ENCODE measurements at regions not wholly inside any gene's neighbourhood (a gene's known extent, or its start where the extent isn't known, plus 50 kb on each side); places are given as distances from the start of the nearest gene placed in this dataset.
"Not testable (repeated sequence)": the region's sequence is repeated elsewhere in the genome, so short reads cannot be mapped to it uniquely, and the experiment has no call there.

DNA sequence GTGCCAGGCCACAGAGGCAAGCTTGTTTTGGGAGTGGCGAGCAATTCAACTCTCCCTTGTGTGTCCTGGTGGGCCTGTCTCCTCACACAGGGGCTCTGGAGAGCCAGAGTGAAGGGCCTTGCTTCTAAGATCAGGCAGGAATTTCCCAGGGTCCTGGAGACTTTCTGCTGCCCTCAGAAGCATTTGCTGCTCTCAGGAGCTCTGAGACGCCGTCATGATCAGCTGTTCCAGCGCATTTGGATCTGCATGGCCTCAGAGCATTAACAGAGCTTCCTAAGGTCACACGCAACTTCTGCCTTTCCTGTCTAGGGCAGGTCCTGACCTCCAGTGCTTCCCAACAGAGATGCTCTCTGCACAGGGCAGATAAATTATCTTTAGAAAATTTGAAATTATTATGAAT is 52.2 kb upstream of the C10orf90 start:
- DNase-seq (ENCODE audit: low spot score), result no peak

DNA sequence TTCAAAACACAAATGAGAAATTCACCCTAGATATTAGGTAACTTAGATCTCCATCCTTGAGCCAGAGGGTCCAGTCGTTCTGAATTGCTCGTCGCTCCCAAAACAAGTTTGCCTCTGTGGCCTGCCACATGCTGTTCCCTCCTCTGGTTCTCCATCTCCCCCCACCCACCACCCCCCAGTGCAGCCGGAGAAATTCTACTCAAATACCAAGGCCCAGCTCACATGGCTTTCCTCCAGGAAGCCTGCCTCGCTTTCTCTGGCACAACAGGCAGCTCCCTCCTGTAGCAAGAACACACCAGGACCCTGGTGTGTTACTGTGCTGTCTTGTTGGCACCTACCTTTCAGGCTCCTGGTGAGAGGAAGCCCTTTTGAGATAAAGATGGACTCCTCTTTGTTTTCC is 52.7 kb upstream of the C10orf90 start:
- no peak for DNase-seq (ENCODE audit: low spot score)

DNA sequence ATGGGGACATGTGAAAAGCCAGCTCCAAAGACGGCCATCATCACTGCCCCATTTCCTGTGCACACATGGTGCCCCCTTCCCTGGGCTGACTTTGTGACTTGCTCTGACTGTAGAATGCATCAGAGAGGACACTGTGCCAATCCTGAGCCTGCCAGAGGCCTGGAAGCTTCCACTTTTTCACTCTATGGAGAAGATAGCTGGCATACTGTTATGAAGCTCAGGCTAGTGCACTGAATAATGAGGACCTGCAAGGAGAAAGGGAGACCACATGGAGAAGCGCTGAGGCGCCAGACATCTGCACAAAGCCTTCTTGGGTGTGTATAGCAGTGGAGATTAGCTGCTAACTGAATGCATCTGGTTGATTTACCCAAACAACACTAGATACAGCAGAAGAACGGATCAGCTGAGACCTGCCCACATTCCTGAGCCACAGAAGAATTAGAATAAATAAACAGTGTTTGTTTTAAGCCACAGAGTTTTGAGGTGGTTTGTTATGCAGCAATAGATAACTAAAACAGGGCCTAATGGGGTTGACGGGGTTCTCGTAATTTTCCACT is 58.9 kb upstream of the C10orf90 start:
- no peak for DNase-seq (ENCODE audit: low spot score)

DNA sequence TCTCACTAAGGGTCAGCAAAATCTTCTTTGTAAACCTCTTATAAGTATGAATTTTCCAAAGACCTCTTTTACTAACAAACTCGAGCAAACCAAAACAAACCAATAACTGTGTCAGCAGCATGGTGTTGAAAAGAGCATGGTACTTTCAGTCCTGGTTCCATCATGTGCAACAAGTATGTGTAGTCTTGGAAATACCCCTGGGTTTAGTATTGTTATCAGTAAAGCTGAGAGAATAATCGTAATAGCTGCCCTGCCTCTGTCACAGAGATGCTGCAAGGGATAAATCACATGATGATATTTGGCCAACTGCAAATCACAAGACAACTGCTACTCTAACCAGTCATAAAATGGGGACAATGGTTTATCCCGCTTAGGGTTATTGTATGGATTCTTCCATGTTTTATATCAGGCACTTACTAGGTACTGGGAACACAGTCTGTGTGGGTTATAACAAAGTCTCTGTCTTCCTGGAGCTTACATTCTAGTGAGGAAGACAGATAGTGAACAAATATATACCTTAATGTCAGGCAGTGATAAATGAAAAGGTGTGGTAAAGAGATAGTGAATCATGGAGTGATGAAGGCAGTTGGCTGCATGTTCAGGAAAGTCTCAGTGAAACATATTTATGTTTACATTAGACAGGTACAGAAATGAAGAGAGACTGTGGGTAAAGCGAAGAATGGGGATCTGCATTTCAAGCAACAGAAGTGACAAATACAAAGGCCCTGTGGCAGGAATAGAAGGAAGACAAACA is 60.5 kb upstream of the C10orf90 start:
- DNase-seq (ENCODE audit: low spot score), result no peak

DNA sequence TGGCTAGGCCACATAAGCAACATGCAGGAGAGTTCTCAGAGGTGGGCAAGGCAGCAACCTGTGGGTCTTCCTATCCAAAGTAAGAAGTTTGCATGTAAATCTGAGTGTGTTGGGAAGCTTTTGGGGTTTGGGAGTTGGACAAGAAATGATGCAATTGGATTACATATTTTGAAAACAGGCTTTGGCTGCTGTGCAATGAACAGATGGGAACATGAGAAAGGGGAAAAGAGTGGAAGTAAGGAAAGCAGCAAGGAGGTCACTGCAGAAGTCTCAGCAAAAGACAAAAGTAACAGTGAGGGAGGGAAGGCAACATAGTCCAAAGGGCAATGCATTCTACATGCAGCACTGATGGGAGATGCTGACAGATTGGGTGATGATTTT is 61.1 kb upstream of the C10orf90 start:
- no peak for DNase-seq (ENCODE audit: low spot score)

DNA sequence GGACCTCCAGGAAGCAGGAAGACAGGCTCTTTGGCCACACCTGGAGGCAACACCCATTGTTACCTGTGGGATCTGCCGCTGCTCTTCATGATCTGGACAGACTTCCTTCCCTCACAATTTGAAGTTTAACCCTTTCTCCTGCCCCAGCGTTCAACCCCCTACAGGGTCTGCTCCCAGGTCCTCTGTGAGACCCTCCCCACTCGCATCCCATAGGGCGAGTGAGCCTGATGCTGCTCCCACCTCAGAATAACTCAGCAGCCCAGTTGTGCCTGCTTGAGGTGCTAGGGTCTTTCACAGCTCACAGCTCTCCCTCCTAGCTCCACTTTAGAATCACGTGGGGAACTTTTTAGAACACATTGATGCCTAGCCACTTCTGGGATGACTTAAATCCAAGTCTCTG is 61.8 kb upstream of the C10orf90 start:
- no peak for DNase-seq (ENCODE audit: low spot score)

DNA sequence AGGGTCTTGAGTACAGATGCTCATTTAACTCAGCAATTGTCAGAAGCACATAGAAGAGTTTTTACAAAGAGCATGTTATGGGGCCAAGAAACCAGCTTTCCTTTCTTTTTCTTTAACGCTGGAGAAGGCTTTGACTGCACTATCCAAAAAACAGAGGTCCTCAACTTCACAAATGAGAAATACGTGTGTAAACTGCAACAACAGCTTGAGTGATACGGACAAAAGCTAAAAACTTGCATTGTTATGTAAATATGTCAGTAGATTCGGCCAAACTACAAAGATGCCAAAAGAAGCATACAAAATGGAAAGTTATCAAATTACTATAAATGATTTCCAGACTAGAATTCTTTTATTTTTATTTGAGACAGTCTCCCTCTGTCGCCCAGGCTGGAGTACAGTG is 62.4 kb upstream of the C10orf90 start:
- DNase-seq (ENCODE audit: low spot score), result no peak

DNA sequence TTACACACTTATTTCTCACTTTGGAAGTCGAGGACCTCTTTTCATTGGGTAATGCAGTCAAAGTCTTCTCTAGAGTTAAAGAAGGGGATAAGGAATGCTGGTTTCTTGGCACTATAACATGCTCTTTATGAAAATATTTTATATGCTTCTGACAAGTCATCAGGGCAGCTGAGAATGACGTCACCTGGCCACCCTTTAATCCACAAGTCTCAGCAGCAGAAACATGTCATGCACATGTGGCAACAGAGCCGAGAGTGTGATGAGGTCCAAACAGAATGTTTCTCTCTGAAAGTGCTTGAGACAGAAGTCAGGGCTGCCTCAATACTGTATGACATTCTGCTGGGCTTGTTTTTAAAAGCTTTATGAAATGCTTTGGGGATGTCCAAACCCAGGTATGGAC is 63.5 kb upstream of the C10orf90 start:
- no peak for DNase-seq (ENCODE audit: low spot score)

DNA sequence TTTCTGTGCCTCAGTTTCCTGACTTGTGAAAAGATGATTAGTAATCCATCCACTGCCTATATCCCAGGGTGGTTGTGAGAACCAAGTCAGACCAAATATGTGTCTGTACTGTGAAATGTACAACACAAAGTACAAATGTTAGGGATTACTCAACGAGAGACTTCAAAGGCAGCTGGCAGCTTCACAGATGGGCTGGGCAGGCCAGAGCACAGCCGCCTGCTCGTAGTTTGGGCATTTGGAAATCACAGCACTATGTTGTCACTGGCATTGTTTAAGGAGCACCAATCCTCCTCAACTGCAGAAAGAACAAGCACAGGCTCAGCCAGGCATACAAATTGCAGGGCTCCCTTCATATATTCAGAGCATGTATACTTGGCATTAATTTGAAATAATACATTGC is 64.5 kb upstream of the C10orf90 start:
- no peak for DNase-seq (ENCODE audit: low spot score)

DNA sequence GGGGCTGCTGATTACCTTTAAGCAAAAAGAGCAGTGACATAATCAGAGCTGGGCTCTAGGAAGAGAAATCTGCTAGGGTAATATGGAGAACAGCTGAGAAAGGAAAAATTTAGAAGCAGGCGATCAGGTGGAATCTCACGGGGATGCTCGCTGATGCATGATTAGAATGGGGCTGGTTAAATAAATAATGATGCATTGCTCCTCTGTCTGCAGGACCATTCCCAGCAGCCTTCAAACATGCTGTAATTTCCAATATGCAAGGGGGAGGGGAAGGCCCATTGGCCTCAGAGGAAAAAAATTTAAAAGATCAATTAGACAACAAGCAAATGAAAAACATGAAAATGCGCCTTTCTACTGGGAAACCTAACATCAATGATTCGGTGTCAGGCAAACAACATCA is 65.6 kb upstream of the C10orf90 start:
- no peak for DNase-seq (ENCODE audit: low spot score)

DNA sequence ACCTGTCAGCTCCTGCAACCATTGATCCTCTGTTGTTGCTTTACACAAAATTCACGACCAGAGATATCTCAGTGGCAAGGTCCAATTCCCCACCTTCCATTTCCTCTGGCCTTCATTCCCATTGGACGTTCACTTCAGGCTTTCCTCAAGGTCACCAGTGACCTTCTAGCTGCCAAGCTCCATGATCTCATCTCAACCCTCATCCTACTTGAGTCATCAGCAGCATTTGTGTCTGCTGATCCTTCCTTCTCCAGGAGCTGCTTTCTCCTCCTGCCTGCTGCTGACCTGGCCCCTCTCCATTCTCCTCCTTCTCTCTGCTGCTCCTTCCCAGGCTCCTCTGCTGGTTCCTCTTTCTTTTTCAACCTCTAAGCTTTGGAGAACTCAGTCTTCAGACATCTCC is 66.2 kb upstream of the C10orf90 start:
- DNase-seq (ENCODE audit: low spot score), result peak; percentile 36

DNA sequence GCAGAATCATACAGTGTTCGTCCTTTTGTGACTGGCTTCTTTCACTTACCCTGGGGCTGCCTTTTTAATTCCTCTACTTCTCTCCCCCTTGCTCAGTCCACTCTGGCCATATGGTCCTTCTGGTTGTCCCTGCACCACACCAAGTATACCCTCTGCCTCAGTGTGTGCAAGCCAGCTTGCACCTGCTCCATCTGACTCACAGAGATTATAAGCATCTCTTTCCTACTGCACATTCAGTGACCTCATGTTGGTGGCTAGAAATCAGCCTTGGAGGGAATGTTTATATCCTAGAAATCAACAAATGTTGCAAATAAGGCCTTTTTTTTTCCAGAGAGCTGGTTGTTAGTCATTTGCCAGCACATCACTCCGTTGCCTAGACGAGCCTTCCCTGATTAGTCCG is 67.5 kb upstream of the C10orf90 start:
- no peak for DNase-seq (ENCODE audit: low spot score)

DNA sequence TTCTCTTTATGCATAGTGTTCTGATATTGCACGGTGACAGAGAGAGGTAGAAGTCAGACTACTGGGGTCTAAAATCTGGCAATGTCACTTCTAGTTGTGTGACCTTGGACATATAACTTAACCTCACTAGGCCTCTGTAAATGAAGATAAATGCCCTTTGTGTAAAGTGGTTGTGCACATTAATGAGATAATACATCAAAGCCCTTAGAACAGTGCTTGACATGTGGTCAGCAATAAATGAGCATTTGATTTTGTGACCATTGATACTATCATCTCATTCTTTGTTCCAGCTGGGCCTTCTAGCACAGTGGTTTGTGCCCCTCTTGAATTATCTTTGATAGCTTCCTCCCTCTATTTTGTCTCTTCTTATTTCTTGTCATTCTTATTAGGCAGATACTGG is 74.1 kb upstream of the C10orf90 start:
- DNase-seq (ENCODE audit: low spot score), result no peak

DNA sequence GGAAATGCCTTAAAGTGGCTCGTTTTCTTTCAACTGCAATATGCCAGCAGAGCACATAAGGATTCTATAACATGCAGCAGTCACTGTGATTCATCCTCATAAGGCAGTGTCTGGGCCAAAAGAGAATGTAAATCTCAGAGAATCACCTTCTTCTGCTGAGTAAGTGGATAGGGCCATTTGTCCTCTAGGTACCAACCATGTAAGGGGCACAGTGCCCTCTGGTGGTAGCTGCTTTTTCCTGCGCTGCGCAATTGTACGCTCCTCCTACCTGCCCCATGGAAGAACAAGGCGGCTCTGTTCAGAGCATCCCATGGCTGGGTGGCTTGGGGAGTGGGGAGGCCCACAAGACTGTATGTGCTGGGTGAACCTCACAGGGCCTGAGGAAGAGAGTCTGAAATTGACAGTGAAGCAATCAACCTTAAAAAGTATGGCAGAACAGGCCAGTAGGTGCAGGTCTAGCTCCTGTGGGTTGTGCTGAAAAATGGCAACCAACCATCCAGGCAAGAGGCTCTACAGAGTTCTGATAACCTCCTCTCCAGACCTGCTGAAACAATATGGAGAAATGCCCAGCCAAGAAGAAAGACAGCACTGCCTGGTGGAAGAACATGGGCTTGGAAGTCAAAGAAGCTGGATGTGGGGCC is 78.6 kb upstream of the C10orf90 start:
- DNase-seq (ENCODE audit: low spot score), result peak; percentile 77

DNA sequence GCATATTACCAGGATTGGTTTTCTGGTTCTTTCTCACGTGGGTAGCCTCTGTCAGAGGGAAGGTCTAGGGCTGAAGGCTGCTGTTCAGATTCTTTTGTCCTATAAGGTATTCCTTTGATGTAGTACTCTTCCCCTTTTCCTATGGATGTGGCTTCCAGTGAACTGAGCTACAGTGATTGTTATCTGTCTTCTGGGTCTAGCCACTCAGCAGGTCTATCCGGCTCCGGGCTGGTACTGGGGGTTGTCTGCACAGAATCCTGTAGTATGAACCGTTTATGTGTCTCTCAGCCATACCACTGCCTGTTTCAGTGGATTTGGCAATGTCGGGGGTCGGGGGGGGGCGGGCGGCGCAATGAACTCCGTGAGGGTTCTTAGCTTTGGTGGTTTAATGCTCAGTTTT is 84.5 kb upstream of the C10orf90 start:
- no peak for DNase-seq (ENCODE audit: low spot score)

DNA sequence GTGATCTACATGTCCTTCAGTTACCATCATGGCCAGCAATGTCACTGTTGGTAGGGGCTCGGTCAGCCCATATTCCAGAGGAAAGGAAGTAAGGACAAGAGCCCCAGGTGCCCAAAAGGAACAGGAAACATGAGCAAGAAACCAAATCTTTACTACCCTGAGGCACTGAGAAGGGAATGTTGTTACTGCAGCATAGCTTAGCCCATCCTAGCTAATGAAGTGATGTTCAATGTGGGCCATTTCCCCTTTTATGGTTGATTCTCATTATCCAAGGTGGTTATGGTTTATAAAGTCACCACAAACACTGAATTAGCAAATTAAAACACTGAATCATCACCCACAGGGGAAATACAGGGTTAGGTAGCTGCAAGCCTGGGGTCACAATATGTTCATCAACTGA is 88.4 kb upstream of the C10orf90 start:
- no peak for DNase-seq (ENCODE audit: low spot score)

DNA sequence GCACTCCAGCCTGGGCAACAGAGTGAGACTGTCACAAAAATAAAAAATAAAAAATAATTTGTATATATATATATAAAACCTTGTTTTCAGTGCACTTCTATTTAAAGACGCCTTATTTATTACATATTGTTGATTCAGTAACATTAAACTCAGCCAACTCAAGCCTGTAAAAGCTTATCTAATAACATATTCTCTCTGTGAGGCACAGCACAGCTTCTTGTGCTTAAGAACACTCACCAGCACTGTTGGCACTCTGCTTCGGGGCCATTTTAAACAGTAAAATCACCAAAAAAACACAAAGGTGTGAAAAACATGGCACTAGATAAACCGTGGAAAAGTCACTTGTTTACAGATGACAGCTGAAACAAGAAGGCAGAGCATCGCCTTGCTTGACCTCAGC is 89.0 kb upstream of the C10orf90 start:
- no peak for DNase-seq (ENCODE audit: low spot score)

DNA sequence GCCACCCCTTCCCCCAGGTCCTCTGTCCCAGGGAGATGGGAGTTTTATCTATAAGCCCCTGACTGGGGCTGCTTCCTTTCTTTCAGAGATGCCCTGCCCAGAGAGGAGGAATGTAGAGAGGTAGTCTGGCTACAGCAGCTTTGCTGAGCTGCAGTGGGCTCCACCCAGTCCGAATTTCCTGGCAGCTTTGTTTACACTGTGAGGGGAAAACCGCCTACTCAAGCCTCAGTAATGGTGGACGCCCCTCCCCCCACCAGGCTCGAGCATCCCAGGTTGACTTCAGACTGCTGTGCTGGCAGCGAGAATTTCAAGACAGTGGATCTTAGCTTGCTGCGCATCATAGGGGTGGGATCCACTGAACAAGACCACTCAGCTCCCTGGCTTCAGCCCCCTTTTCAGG is 96.2 kb upstream of the C10orf90 start:
- not testable (repeated sequence) for DNase-seq (ENCODE audit: low spot score)

DNA sequence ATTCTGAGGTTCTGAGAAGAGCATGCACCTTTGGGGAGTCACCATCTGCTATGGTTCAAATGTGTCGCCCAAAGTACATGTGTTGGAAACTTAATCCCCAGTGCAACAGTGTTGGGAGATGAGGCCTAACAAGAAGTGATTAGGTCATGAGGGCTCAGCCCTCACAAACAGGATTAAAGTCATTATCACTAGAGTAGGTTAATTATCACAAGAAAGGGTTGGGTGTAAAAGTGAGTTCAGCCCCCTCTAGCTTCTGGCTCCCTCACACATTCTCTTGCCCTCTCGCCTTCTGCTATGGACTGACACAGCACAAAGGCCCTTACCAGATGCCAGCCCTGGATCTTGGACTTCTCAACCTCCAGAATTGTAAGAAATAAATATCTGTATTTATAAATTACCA is 100.3 kb upstream of the C10orf90 start:
- DNase-seq (ENCODE audit: low spot score), result no peak

DNA sequence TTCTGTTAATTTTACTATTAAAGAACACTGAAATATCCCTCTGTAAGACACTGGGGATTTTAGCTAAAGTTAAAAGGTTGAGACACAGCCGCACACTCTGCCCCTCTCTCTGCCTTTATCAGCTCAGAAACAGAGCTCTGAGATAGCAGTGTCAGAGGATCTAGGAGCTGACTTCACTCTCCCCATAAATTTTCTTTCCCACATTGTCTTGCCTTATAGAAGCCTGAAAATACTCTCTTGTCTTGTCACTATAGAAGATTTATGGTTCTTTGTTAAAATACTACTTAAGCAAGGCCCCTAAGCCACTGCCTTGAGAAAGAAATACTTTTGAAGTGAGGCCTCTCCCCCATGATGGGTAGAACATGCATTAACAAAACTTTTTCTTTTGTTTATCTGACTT is 105.7 kb upstream of the C10orf90 start:
- DNase-seq (ENCODE audit: low spot score), result no peak

DNA sequence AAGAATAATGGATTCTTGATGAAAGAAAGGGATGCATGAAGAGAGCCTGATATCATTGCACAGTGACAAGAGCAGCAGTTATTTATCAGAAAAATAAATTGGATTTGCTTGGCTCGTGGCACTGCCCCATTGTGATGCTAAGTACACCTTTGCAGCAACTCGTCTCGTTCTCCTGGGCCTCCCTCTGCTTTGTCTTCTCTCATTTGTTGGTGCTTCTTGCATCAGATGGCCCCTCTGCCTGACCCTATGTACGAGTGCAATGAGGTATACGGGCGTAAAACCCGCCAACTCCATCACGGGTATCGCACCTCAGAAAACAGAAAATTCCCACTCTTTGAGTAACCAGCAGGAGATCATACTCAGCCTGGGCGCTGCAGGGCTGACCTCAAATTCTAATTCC is 107.2 kb upstream of the C10orf90 start:
- no peak for DNase-seq (ENCODE audit: low spot score)

DNA sequence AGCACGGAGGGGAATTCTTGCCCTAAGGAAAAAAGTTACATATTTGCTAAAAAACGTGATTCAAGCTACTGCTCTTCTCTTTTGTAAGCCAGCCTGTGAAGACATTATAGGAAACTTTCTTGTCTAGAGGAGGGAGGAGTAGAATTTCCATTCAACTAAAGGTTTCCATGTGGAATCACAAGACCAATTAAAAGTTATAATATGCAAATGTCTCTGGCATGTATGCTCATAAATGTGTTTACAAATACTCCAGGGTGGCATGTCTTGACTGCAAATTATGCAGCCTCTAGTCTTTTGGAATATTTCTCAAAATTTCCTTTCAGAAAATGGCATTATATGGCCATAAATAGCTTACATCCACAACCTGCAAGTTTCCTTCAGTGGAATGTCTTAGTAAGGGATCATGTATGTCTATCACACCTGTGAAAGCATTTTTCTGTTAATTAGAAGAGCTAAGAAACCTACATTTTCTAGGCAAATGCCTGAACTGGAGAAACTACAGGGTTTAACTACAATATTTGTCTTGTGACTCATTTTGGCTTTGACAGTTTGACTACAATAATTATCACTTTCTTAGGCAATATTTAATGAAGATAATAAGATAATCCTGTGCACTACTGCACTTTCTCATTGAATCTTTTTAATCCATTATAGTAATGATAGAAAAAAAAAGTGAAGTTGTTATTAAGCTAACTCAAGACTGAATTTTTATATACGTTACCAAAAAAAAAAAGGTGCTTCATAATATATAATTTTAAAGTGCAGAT is 111.1 kb upstream of the C10orf90 start:
- no peak for DNase-seq (ENCODE audit: low spot score)

Data from AG08395 (cell line).